Calu3 (cell line): ENCODE measurements at regions not wholly inside any gene's neighbourhood (a gene's known extent, or its start where the extent isn't known, plus 50 kb on each side); places are given as distances from the start of the nearest gene placed in this dataset.

Experiments used
- BruUV-seq: library from RNA; stranded (reverse); fragments of 400-500 nt; replicated peaks from 2 replicates; lab custom pipeline; 2021; lab: Mats Ljungman, UMichigan
- CTCF ChIA-PET: fragments of 300-600 bp; sonication (Branson Sonifier 250); formaldehyde crosslinking; loops from one replicate; lab custom pipeline; 2022; ENCODE audit warnings: antibody characterized with exemption; lab: Charles Lee
- DNase-seq: peaks from one replicate; pipeline ENCODE4 v3.0.0; 2022
- H3K27ac Mint-ChIP-seq: one replicate; pipeline ENCODE4 v1.8.0; 2022; ENCODE audit warnings: mixed read lengths; ENCODE audit not compliant: unreplicated experiment
- H3K27me3 Mint-ChIP-seq: one replicate; pipeline ENCODE4 v1.8.0; 2022; ENCODE audit warnings: mixed read lengths; ENCODE audit not compliant: unreplicated experiment
- H3K36me3 Mint-ChIP-seq: one replicate; pipeline ENCODE4 v1.8.0; 2022; ENCODE audit warnings: mild to moderate bottlenecking, moderate library complexity, mixed read lengths; ENCODE audit not compliant: insufficient read depth, unreplicated experiment
- H3K4me1 Mint-ChIP-seq: one replicate; pipeline ENCODE4 v1.8.0; 2022; ENCODE audit warnings: mild to moderate bottlenecking, low read depth, mixed read lengths; ENCODE audit not compliant: unreplicated experiment
- H3K4me3 Mint-ChIP-seq: one replicate; pipeline ENCODE4 v1.8.0; 2022; ENCODE audit warnings: mild to moderate bottlenecking, low read depth, moderate library complexity, mixed read lengths; ENCODE audit not compliant: unreplicated experiment
- H3K9me3 Mint-ChIP-seq: one replicate; pipeline ENCODE4 v1.8.0; 2022; ENCODE audit warnings: low read depth, mixed read lengths; ENCODE audit not compliant: unreplicated experiment
- CTCF ChIP-seq: fragments of 200-600 bp; IDR thresholded peaks from one replicate; pipeline ENCODE4 v1.8.0; 2022; ENCODE audit warnings: antibody characterized with exemption; ENCODE audit not compliant: unreplicated experiment
- intact Hi-C: fragments of 100-400 bp; cut with micrococcal nuclease; formaldehyde crosslinking; loops from one replicate; pipeline ENCODE4 v1.10.0; 2022; ENCODE audit not compliant: unreplicated experiment

- no peak overlapping the region for H3K27ac Mint-ChIP-seq
- no peaks in the 10 kb centered on the region for H3K4me1 Mint-ChIP-seq
- CTCF ChIA-PET: no interaction called here
- no TSS peak for BruUV-seq
- H3K27me3 Mint-ChIP-seq: no peaks in the 10 kb centered on the region
- H3K36me3 Mint-ChIP-seq: no peaks in the 10 kb centered on the region
- intact Hi-C loops: no loop called here
- no peak for DNase-seq
- no peaks in the 10 kb centered on the region for H3K9me3 Mint-ChIP-seq
- TF ChIP-seq CTCF: no peak
- no peak overlapping the region for H3K4me3 Mint-ChIP-seq
Observed at GRCh38 chr4:117844594-117844993, 189.7 kb upstream of the NDST3 start.

DNA sequence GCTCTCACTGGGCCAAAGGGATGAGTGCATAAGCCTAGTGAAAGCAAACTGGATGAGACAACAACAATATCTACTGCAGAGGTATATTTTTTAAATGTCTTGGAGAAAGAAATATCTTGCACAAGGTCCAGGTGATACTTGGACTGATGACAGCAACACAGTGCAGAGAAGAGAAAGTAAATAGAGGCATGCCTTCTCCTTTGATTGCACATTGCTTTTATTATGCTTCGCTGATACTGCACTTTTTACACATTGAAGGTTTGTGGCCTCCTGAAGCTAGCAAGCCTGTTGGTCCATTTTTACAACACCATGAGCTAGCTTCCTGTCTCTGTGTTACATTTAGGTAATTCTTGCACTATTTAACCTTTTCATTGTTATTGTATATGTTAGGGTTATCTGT lies 189.0 kb upstream of the NDST3 start:
- BruUV-seq: no TSS peak
- Mint-ChIP-seq H3K9me3 (no peaks in the 10 kb centered on the region), H3K4me1 (no peaks in the 10 kb centered on the region), H3K36me3 (no peaks in the 10 kb centered on the region), H3K27me3 (no peaks in the 10 kb centered on the region), H3K4me3 (no peak overlapping the region), H3K27ac (no peak overlapping the region)
- DNase-seq: no peak
- no peak for TF ChIP-seq CTCF
- CTCF ChIA-PET: no interaction called here
- intact Hi-C loops: no loop called here

GRCh38 chr4:117847849-117848248 lies 186.4 kb upstream of the NDST3 start:
- intact Hi-C loops: no loop called here
- CTCF ChIA-PET: no interaction called here
- DNase-seq: no peak
- BruUV-seq: no TSS peak
- Mint-ChIP-seq H3K27ac (no peak overlapping the region), H3K4me3 (no peak overlapping the region), H3K36me3 (no peaks in the 10 kb centered on the region), H3K4me1 (no peaks in the 10 kb centered on the region), H3K9me3 (peaks cover 2% of the 10 kb centered on the region), H3K27me3 (no peaks in the 10 kb centered on the region)
- TF ChIP-seq CTCF: no peak

DNA sequence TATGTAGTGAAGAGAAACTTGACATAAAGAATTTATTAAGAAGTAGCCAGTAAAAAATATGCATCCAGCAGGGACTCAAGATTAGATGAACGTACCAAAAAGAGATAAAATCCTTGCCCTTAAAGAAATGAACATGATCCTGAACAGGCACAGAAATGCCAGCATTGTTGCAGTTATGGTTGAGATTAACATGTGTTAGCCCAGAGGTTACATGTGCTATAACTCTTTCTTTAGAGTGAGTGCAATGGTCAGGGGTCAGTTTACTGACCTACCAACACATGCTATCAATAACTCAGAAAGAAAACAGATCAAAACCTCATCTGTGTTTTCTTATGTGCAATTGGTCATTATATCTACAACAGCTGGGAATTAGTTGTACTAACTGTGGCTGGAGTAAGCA lies 166.1 kb upstream of the NDST3 start:
- CTCF ChIA-PET: no interaction called here
- H3K27ac Mint-ChIP-seq: no peak overlapping the region
- no peaks in the 10 kb centered on the region for H3K4me1 Mint-ChIP-seq
- DNase-seq: no peak
- no peaks in the 10 kb centered on the region for H3K36me3 Mint-ChIP-seq
- intact Hi-C loops: no loop called here
- no peak overlapping the region for H3K4me3 Mint-ChIP-seq
- BruUV-seq: no TSS peak
- H3K27me3 Mint-ChIP-seq: no peaks in the 10 kb centered on the region
- peaks cover 2% of the 10 kb centered on the region for H3K9me3 Mint-ChIP-seq
- TF ChIP-seq CTCF: no peak

DNA sequence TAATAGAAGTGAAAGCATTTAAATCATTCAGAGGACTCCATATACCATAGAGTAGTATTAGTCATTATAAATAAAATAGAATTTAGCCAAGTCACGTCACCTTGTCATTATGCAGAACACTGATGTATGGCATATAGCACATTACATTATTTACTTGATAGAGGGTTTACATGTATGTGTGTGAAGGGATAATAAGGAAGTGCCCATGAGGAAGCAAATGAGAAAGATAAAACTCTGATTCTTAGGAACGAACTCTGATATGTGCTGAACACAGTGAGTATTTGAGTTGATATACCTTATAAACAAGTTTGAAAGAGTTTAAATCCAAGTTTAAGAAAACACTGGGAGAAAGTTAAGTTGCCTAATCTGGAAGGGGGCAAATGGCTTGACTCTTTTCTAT lies 160.5 kb upstream of the NDST3 start:
- Mint-ChIP-seq H3K9me3 (peaks cover 2% of the 10 kb centered on the region), H3K4me3 (no peak overlapping the region), H3K27ac (no peak overlapping the region), H3K27me3 (no peaks in the 10 kb centered on the region), H3K4me1 (no peaks in the 10 kb centered on the region), H3K36me3 (no peaks in the 10 kb centered on the region)
- no TSS peak for BruUV-seq
- intact Hi-C loops: no loop called here
- CTCF ChIA-PET: no interaction called here
- no peak for DNase-seq
- TF ChIP-seq CTCF: no peak
